NCI-H774 (cell line): ENCODE measurements at regions not wholly inside any gene's neighbourhood (a gene's known extent, or its start where the extent isn't known, plus 50 kb on each side); places are given as distances from the start of the nearest gene placed in this dataset.

Source experiments
- DNase-seq: peaks from one replicate; lab custom pipeline; 2025; lab: John Stamatoyannopoulos, UW

- no peak for DNase-seq
Observed at GRCh38 chr2:24439971-24440340, 51.1 kb upstream of the NCOA1 start.

- no peak for DNase-seq
Observed at GRCh38 chr2:24439280-24439970, 51.6 kb upstream of the NCOA1 start.

GRCh38 chr2:24438106-24438505, 52.9 kb upstream of the NCOA1 start:
- no peak for DNase-seq

GRCh38 chr2:24435391-24436316, 55.4 kb upstream of the NCOA1 start:
- DNase-seq = no peak

GRCh38 chr2:24434541-24434940, 56.5 kb upstream of the NCOA1 start:
- DNase-seq = no peak

- no peak for DNase-seq
Observed at GRCh38 chr2:24432735-24433134, 58.3 kb upstream of the NCOA1 start.

GRCh38 chr2:24432121-24432520, 58.9 kb upstream of the NCOA1 start:
- no peak for DNase-seq

GRCh38 chr2:24429197-24430074, 61.6 kb upstream of the NCOA1 start:
- DNase-seq = no peak

GRCh38 chr2:24424387-24424786, 64.1 kb upstream of the ITSN2 start:
- no peak for DNase-seq

- DNase-seq = no peak
Observed at GRCh38 chr2:24423095-24423494, 62.8 kb upstream of the ITSN2 start.

- peak; percentile 39 for DNase-seq
Observed at GRCh38 chr2:24421668-24422067, 61.3 kb upstream of the ITSN2 start.

- no peak for DNase-seq
Observed at GRCh38 chr2:24420373-24420772, 60.0 kb upstream of the ITSN2 start.

GRCh38 chr2:24418166-24418841, 58.0 kb upstream of the ITSN2 start:
- DNase-seq = no peak

- no peak for DNase-seq
Observed at GRCh38 chr2:24412812-24413211, 52.5 kb upstream of the ITSN2 start.

- no peak for DNase-seq
Observed at GRCh38 chr2:24411488-24412151, 51.3 kb upstream of the ITSN2 start.

GRCh38 chr2:24410976-24411375, 50.6 kb upstream of the ITSN2 start:
- no peak for DNase-seq

- peak; percentile 68 for DNase-seq
Observed at GRCh38 chr2:24409700-24410556, 49.6 kb upstream of the ITSN2 start.
